ENCODE measurements at regions not wholly inside any gene's neighbourhood (a gene's known extent, or its start where the extent isn't known, plus 50 kb on each side); places are given as distances from the start of the nearest gene placed in this dataset.

GRCh38 chr9:73643379-73644013 is 491.8 kb downstream of the ANXA1 start:
- H3K36me3 ChIP-seq (ENCODE audit: control insufficient read depth, insufficient read depth, low read length) = no peaks in the 10 kb centered on the region
- no peaks in the 10 kb centered on the region for H3K9me3 ChIP-seq (ENCODE audit: control insufficient read depth, low read length)
- H3K4me1 ChIP-seq (ENCODE audit: control insufficient read depth, insufficient read depth, low read length, poor library complexity, severe bottlenecking) = no peaks in the 10 kb centered on the region
- no peak overlapping the region for H3K27ac ChIP-seq (ENCODE audit: low read depth, low read length, severe bottlenecking)
- no peak overlapping the region for H3K4me3 ChIP-seq (ENCODE audit: extremely low read depth, insufficient read depth, low read length, poor library complexity, severe bottlenecking)
- 73 to 86% methylated on average over 1 to 2 of the region's 7 CpGs for WGBS, 2 experiments (ENCODE audit: insufficient coverage in 2 of 2)

GRCh38 chr9:73647560-73647959 is 495.9 kb downstream of the ANXA1 start:
- Histone ChIP-seq H3K4me3 (ENCODE audit: extremely low read depth, insufficient read depth, low read length, poor library complexity, severe bottlenecking) (no peak overlapping the region), H3K36me3 (ENCODE audit: control insufficient read depth, insufficient read depth, low read length) (no peaks in the 10 kb centered on the region), H3K27ac (ENCODE audit: low read depth, low read length, severe bottlenecking) (no peak overlapping the region), H3K9me3 (ENCODE audit: control insufficient read depth, low read length) (no peaks in the 10 kb centered on the region), H3K4me1 (ENCODE audit: control insufficient read depth, insufficient read depth, low read length, poor library complexity, severe bottlenecking) (no peaks in the 10 kb centered on the region)
- WGBS, 2 experiments (ENCODE audit: insufficient coverage in 2 of 2) = 91 to 93% methylated on average over 6 to 12 of the region's 13 CpGs

- 79 to 98% methylated on average over 7 to 10 of the region's 10 CpGs for WGBS, 2 experiments (ENCODE audit: insufficient coverage in 2 of 2)
- no peaks in the 10 kb centered on the region for H3K4me1 ChIP-seq (ENCODE audit: control insufficient read depth, insufficient read depth, low read length, poor library complexity, severe bottlenecking)
Measured at GRCh38 chr9:73649552-73649951, 497.9 kb downstream of the ANXA1 start.

GRCh38 chr9:73655363-73655762 is 503.7 kb downstream of the ANXA1 start:
- Histone ChIP-seq H3K9me3 (ENCODE audit: control insufficient read depth, low read length) (no peaks in the 10 kb centered on the region), H3K4me1 (ENCODE audit: control insufficient read depth, insufficient read depth, low read length, poor library complexity, severe bottlenecking) (no peaks in the 10 kb centered on the region), H3K4me3 (ENCODE audit: extremely low read depth, insufficient read depth, low read length, poor library complexity, severe bottlenecking) (no peak overlapping the region), H3K36me3 (ENCODE audit: control insufficient read depth, insufficient read depth, low read length) (no peaks in the 10 kb centered on the region), H3K27ac (ENCODE audit: low read depth, low read length, severe bottlenecking) (no peak overlapping the region)
- WGBS, 2 experiments (ENCODE audit: insufficient coverage in 2 of 2) = 100% methylated on average over 1 of the region's 1 CpG; no CpG with 5 or more reads in 1 of the 2 experiments

More at GRCh38 chr9:73649552-73649951, 497.9 kb downstream of the ANXA1 start:
- no peaks in the 10 kb centered on the region for H3K9me3 ChIP-seq (ENCODE audit: control insufficient read depth, low read length)
- H3K4me3 ChIP-seq (ENCODE audit: extremely low read depth, insufficient read depth, low read length, poor library complexity, severe bottlenecking) = no peak overlapping the region
- H3K27ac ChIP-seq (ENCODE audit: low read depth, low read length, severe bottlenecking) = no peak overlapping the region
- H3K36me3 ChIP-seq (ENCODE audit: control insufficient read depth, insufficient read depth, low read length) = no peaks in the 10 kb centered on the region

- H3K27ac ChIP-seq (ENCODE audit: low read depth, low read length, severe bottlenecking) = no peak overlapping the region
- no CpG with 5 or more reads among the region's 2 CpGs for WGBS, 2 experiments (ENCODE audit: insufficient coverage in 2 of 2)
- no peaks in the 10 kb centered on the region for H3K9me3 ChIP-seq (ENCODE audit: control insufficient read depth, low read length)
- H3K4me3 ChIP-seq (ENCODE audit: extremely low read depth, insufficient read depth, low read length, poor library complexity, severe bottlenecking) = no peak overlapping the region
- no peaks in the 10 kb centered on the region for H3K4me1 ChIP-seq (ENCODE audit: control insufficient read depth, insufficient read depth, low read length, poor library complexity, severe bottlenecking)
- H3K36me3 ChIP-seq (ENCODE audit: control insufficient read depth, insufficient read depth, low read length) = no peaks in the 10 kb centered on the region
Measured at GRCh38 chr9:73655831-73656230, 504.2 kb downstream of the ANXA1 start.

- H3K9me3 ChIP-seq (ENCODE audit: control insufficient read depth, low read length) = no peaks in the 10 kb centered on the region
- no CpG with 5 or more reads among the region's 1 CpG for WGBS, 2 experiments (ENCODE audit: insufficient coverage in 2 of 2)
Measured at GRCh38 chr9:73665253-73665652, 513.6 kb downstream of the ANXA1 start.

GRCh38 chr9:73667749-73668148 is 516.1 kb downstream of the ANXA1 start:
- no peaks in the 10 kb centered on the region for H3K9me3 ChIP-seq (ENCODE audit: control insufficient read depth, low read length)
- no peak overlapping the region for H3K4me3 ChIP-seq (ENCODE audit: extremely low read depth, insufficient read depth, low read length, poor library complexity, severe bottlenecking)
- 75 to 76% methylated on average over 1 of the region's 1 CpG for WGBS, 2 experiments (ENCODE audit: insufficient coverage in 2 of 2)

More at GRCh38 chr9:73665253-73665652, 513.6 kb downstream of the ANXA1 start:
- Histone ChIP-seq H3K4me1 (ENCODE audit: control insufficient read depth, insufficient read depth, low read length, poor library complexity, severe bottlenecking) (no peaks in the 10 kb centered on the region), H3K36me3 (ENCODE audit: control insufficient read depth, insufficient read depth, low read length) (no peaks in the 10 kb centered on the region), H3K4me3 (ENCODE audit: extremely low read depth, insufficient read depth, low read length, poor library complexity, severe bottlenecking) (no peak overlapping the region), H3K27ac (ENCODE audit: low read depth, low read length, severe bottlenecking) (no peak overlapping the region)

GRCh38 chr9:73680831-73681230 is 529.2 kb downstream of the ANXA1 start:
- no peak overlapping the region for H3K27ac ChIP-seq (ENCODE audit: low read depth, low read length, severe bottlenecking)
- no peaks in the 10 kb centered on the region for H3K9me3 ChIP-seq (ENCODE audit: control insufficient read depth, low read length)
- 90% methylated on average over 2 to 4 of the region's 6 CpGs for WGBS, 2 experiments (ENCODE audit: insufficient coverage in 2 of 2)
- H3K4me3 ChIP-seq (ENCODE audit: extremely low read depth, insufficient read depth, low read length, poor library complexity, severe bottlenecking) = no peak overlapping the region
- no peaks in the 10 kb centered on the region for H3K36me3 ChIP-seq (ENCODE audit: control insufficient read depth, insufficient read depth, low read length)
- H3K4me1 ChIP-seq (ENCODE audit: control insufficient read depth, insufficient read depth, low read length, poor library complexity, severe bottlenecking) = no peaks in the 10 kb centered on the region

More at GRCh38 chr9:73667749-73668148, 516.1 kb downstream of the ANXA1 start:
- no peak overlapping the region for H3K27ac ChIP-seq (ENCODE audit: low read depth, low read length, severe bottlenecking)
- no peaks in the 10 kb centered on the region for H3K36me3 ChIP-seq (ENCODE audit: control insufficient read depth, insufficient read depth, low read length)
- H3K4me1 ChIP-seq (ENCODE audit: control insufficient read depth, insufficient read depth, low read length, poor library complexity, severe bottlenecking) = no peaks in the 10 kb centered on the region

- no peak overlapping the region for H3K4me3 ChIP-seq (ENCODE audit: extremely low read depth, insufficient read depth, low read length, poor library complexity, severe bottlenecking)
- no peaks in the 10 kb centered on the region for H3K4me1 ChIP-seq (ENCODE audit: control insufficient read depth, insufficient read depth, low read length, poor library complexity, severe bottlenecking)
- no peak overlapping the region for H3K27ac ChIP-seq (ENCODE audit: low read depth, low read length, severe bottlenecking)
- H3K36me3 ChIP-seq (ENCODE audit: control insufficient read depth, insufficient read depth, low read length) = no peaks in the 10 kb centered on the region
- H3K9me3 ChIP-seq (ENCODE audit: control insufficient read depth, low read length) = no peaks in the 10 kb centered on the region
Measured at GRCh38 chr9:73682789-73683188, 531.1 kb downstream of the ANXA1 start.

- H3K4me3 ChIP-seq (ENCODE audit: extremely low read depth, insufficient read depth, low read length, poor library complexity, severe bottlenecking) = no peak overlapping the region
- no peak overlapping the region for H3K27ac ChIP-seq (ENCODE audit: low read depth, low read length, severe bottlenecking)
- H3K9me3 ChIP-seq (ENCODE audit: control insufficient read depth, low read length) = no peaks in the 10 kb centered on the region
- no peaks in the 10 kb centered on the region for H3K4me1 ChIP-seq (ENCODE audit: control insufficient read depth, insufficient read depth, low read length, poor library complexity, severe bottlenecking)
- H3K36me3 ChIP-seq (ENCODE audit: control insufficient read depth, insufficient read depth, low read length) = no peaks in the 10 kb centered on the region
Measured at GRCh38 chr9:73683862-73684591, 532.4 kb downstream of the ANXA1 start.

GRCh38 chr9:73684601-73685000 is 532.9 kb downstream of the ANXA1 start:
- Histone ChIP-seq H3K9me3 (ENCODE audit: control insufficient read depth, low read length) (no peaks in the 10 kb centered on the region), H3K4me1 (ENCODE audit: control insufficient read depth, insufficient read depth, low read length, poor library complexity, severe bottlenecking) (no peaks in the 10 kb centered on the region), H3K27ac (ENCODE audit: low read depth, low read length, severe bottlenecking) (no peak overlapping the region), H3K4me3 (ENCODE audit: extremely low read depth, insufficient read depth, low read length, poor library complexity, severe bottlenecking) (no peak overlapping the region), H3K36me3 (ENCODE audit: control insufficient read depth, insufficient read depth, low read length) (no peaks in the 10 kb centered on the region)
- WGBS, 2 experiments (ENCODE audit: insufficient coverage in 2 of 2) = 100% methylated on average over 1 of the region's 3 CpGs; no CpG with 5 or more reads in 1 of the 2 experiments
